ENCODE measurements at regions not wholly inside any gene's neighbourhood (a gene's known extent, or its start where the extent isn't known, plus 50 kb on each side); places are given as distances from the start of the nearest gene placed in this dataset.

- H4K20me1 ChIP-seq (ENCODE audit: control insufficient read depth, extremely low read depth, insufficient read depth, low read length) = no peaks in the 10 kb centered on the region
- no peaks in the 10 kb centered on the region for H3K4me1 ChIP-seq (ENCODE audit: control insufficient read depth, extremely low read depth, insufficient read depth, low read length)
- H3K36me3 ChIP-seq (ENCODE audit: control insufficient read depth, insufficient read depth, low read length) = no peaks in the 10 kb centered on the region
- H3K79me2 ChIP-seq (ENCODE audit: control insufficient read depth, insufficient read depth, low read length) = no peaks in the 10 kb centered on the region
- no peak overlapping the region for H3K9ac ChIP-seq (ENCODE audit: insufficient read depth, low read length)
- no peak overlapping the region for H3K4me2 ChIP-seq (ENCODE audit: extremely low read depth, insufficient read depth, low read length)
- H3K9me3 ChIP-seq (ENCODE audit: control insufficient read depth, insufficient read depth, low read depth, low read length) = no peaks in the 10 kb centered on the region
- H3K27me3 ChIP-seq (ENCODE audit: control insufficient read depth, insufficient read depth, low read length) = no peaks in the 10 kb centered on the region
- no peak overlapping the region for H3K27ac ChIP-seq (ENCODE audit: insufficient read depth, low read length)
- DNase-seq (ENCODE audit: low read depth in 2 of 2) = no peak
- H3K4me3 ChIP-seq (replicated peaks in 1 of 4; ENCODE audit: control extremely low read depth in 1 of 4, insufficient read depth in 1 of 4, low read depth in 3 of 4, low read length in 4 of 4) = no peak overlapping the region
- no peak for TF ChIP-seq CTCF (conservative IDR thresholded peaks at IDR 0.05 in 1 of 2, IDR thresholded peaks at IDR 0.05 in 1 of 2; ENCODE audit: low read depth in 1 of 2, low read length in 2 of 2)
- TF ChIP-seq EZH2 (IDR thresholded peaks at IDR 0.05; ENCODE audit: low read length, missing control alignments) = no peak
- H2AFZ ChIP-seq (ENCODE audit: low read length) = no peak overlapping the region
Measured at GRCh38 chr5:5770825-5771224, 348.3 kb downstream of the ICE1 start.

- Histone ChIP-seq H3K9ac (ENCODE audit: insufficient read depth, low read length) (no peak overlapping the region), H3K4me2 (ENCODE audit: extremely low read depth, insufficient read depth, low read length) (no peak overlapping the region), H3K4me3 (replicated peaks in 1 of 4; ENCODE audit: control extremely low read depth in 1 of 4, insufficient read depth in 1 of 4, low read depth in 3 of 4, low read length in 4 of 4) (no peak overlapping the region), H2AFZ (ENCODE audit: low read length) (no peak overlapping the region), H3K9me3 (ENCODE audit: control insufficient read depth, insufficient read depth, low read depth, low read length) (no peaks in the 10 kb centered on the region), H3K27ac (ENCODE audit: insufficient read depth, low read length) (no peak overlapping the region), H3K27me3 (ENCODE audit: control insufficient read depth, insufficient read depth, low read length) (no peaks in the 10 kb centered on the region), H3K4me1 (ENCODE audit: control insufficient read depth, extremely low read depth, insufficient read depth, low read length) (no peaks in the 10 kb centered on the region), H3K36me3 (ENCODE audit: control insufficient read depth, insufficient read depth, low read length) (no peaks in the 10 kb centered on the region), H3K79me2 (ENCODE audit: control insufficient read depth, insufficient read depth, low read length) (no peaks in the 10 kb centered on the region), H4K20me1 (ENCODE audit: control insufficient read depth, extremely low read depth, insufficient read depth, low read length) (no peaks in the 10 kb centered on the region)
- no peak for DNase-seq (ENCODE audit: low read depth in 2 of 2)
- TF ChIP-seq EZH2 (IDR thresholded peaks at IDR 0.05; ENCODE audit: low read length, missing control alignments) (no peak), CTCF (conservative IDR thresholded peaks at IDR 0.05 in 1 of 2, IDR thresholded peaks at IDR 0.05 in 1 of 2; ENCODE audit: low read depth in 1 of 2, low read length in 2 of 2) (no peak)
Measured at GRCh38 chr5:5767286-5767928, 344.9 kb downstream of the ICE1 start.

GRCh38 chr5:5765066-5765850 lies 342.8 kb downstream of the ICE1 start:
- DNase-seq (ENCODE audit: low read depth in 2 of 2) = no peak

More at GRCh38 chr5:5765066-5765850, 342.8 kb downstream of the ICE1 start:
- Histone ChIP-seq H3K9ac (ENCODE audit: insufficient read depth, low read length) (no peak overlapping the region), H2AFZ (ENCODE audit: low read length) (no peak overlapping the region), H3K36me3 (ENCODE audit: control insufficient read depth, insufficient read depth, low read length) (no peaks in the 10 kb centered on the region), H3K4me1 (ENCODE audit: control insufficient read depth, extremely low read depth, insufficient read depth, low read length) (no peaks in the 10 kb centered on the region), H3K4me2 (ENCODE audit: extremely low read depth, insufficient read depth, low read length) (no peak overlapping the region), H3K9me3 (ENCODE audit: control insufficient read depth, insufficient read depth, low read depth, low read length) (no peaks in the 10 kb centered on the region), H3K79me2 (ENCODE audit: control insufficient read depth, insufficient read depth, low read length) (no peaks in the 10 kb centered on the region), H3K27ac (ENCODE audit: insufficient read depth, low read length) (no peak overlapping the region), H3K27me3 (ENCODE audit: control insufficient read depth, insufficient read depth, low read length) (no peaks in the 10 kb centered on the region), H3K4me3 (replicated peaks in 1 of 4; ENCODE audit: control extremely low read depth in 1 of 4, insufficient read depth in 1 of 4, low read depth in 3 of 4, low read length in 4 of 4) (no peak overlapping the region), H4K20me1 (ENCODE audit: control insufficient read depth, extremely low read depth, insufficient read depth, low read length) (no peaks in the 10 kb centered on the region)
- TF ChIP-seq EZH2 (IDR thresholded peaks at IDR 0.05; ENCODE audit: low read length, missing control alignments) = no peak
- no peak for TF ChIP-seq CTCF (conservative IDR thresholded peaks at IDR 0.05 in 1 of 2, IDR thresholded peaks at IDR 0.05 in 1 of 2; ENCODE audit: low read depth in 1 of 2, low read length in 2 of 2)

Measured in fibroblast of lung (primary cell).